Kidney glomerular epithelial cell (primary cell): ENCODE measurements at regions not wholly inside any gene's neighbourhood (a gene's known extent, or its start where the extent isn't known, plus 50 kb on each side); places are given as distances from the start of the nearest gene placed in this dataset.
"Not testable (repeated sequence)": the region's sequence is repeated elsewhere in the genome, so short reads cannot be mapped to it uniquely, and the experiment has no call there.

Experiments
- DNase-seq: peaks from one replicate; lab custom pipeline; 2025; lab: John Stamatoyannopoulos, UW

- no peak for DNase-seq
Observed at GRCh38 chr7:19376538-19376937, 231.3 kb upstream of the FERD3L start.

DNA sequence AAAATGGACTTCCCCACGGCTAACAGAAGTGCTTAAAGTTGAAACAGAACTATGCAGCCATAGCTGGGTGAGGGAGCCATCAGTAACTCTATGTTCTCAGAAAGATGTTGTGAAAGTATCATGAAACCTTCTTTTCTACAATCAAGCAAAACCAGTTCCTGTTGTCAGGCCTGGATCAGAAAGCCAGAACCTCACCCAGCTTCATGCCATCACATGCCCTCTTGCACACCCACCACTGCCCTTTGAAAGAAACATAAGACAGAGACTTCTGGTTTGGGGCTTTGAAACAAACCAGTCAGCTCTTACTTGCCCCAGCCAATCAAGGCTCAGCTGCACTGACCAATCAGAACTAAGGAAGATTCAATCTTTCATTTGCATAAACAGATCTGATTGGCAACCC is 230.8 kb upstream of the FERD3L start:
- no peak for DNase-seq

DNA sequence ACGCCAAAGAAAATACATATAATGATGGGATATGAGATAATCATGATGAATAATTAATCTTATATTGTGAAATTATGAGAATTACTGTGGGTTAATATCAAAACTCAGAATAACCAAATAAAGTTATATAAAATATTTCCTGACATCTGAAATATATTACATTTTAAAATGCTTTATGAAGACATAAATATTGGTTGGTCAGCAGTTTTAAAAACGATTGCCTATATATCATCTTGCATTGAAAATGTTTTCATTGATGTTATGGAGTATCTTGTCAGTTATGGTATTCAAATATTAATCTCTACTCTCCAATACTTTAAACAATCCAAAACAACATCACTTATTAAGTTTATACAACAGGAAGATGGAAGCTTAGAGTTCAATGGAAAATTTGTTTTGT is 228.1 kb upstream of the FERD3L start:
- no peak for DNase-seq

- DNase-seq, result no peak
Observed at GRCh38 chr7:19369806-19370205, 224.6 kb upstream of the FERD3L start.

DNA sequence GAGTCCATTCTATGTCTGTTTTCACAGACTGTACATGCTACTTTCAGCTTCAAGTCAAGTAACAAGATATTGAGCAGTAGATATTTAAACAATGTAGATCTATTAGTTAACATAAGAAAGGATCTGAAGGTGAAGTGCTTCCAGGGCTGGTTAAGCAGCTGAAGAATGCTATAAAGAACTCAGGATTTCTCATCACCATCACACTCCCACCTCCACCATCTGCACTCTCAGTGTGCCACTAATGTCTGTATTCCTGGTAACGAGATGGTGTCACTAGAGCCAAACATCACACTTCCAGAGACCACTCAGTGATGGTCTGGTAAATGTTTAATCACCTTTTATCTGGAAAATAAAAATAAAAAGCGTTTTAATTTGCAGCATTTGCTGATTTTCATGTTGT is 224.0 kb upstream of the FERD3L start:
- DNase-seq, result no peak

DNA sequence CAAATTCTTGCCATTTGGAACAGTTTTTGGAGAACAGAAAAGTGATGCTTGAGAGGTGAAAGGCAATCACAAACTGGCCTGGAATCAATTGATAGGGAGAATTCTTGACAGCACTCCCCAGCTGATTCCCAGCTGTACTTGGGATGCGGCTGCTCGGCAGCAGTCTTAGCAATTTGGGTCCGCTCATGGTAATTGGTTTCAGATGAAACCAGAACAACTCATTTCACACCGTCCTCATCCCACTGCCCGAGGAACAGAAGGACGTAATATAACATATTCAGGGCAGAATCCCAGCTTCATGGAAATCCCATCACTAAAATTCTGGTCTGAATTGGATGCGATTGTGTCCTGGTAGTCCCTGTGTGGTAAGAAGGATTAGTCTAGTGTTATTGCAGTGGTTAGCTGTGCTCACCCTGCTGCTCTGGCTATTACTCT is 223.3 kb upstream of the FERD3L start:
- no peak for DNase-seq

- DNase-seq, result no peak
Observed at GRCh38 chr7:19364950-19365349, 219.7 kb upstream of the FERD3L start.

DNA sequence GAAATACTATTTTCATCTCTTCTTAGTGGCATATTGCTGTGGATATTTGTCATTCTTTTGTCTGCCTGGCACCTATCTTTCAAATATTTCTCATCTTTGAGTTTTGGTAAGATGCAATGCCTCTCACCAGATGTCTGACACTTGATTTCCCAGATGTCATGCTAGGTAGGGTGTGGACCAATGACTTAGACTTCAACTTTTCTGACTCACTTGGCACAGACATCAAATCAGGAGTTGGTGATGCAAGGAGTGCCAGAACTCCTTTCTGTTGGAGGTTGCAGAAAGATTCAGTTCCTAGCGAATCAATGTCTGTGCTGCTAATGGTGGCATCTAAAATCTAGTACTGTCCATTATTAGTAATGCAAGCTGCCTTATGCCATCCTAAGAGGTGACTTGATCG is 216.9 kb upstream of the FERD3L start:
- DNase-seq, result no peak

GRCh38 chr7:19353180-19353579 is 208.0 kb upstream of the FERD3L start:
- DNase-seq, result no peak

DNA sequence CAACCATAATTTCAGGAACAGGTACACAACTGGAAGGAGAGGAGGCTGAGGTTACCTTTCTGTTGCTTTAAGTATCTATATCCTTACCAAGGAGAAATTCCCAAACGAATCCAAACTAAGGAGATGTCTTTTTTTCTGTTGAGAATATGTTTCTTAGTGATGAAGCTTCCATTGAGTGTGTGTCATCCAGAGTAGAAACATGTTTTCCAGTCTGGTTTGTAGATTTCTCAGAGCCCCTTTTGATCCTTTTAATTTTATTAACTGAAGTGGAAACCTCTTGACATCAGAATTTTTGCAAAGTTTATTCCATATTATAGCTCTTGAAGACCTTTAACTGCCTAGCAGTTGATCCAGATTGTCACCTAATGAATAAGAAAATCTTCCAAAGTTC is 207.1 kb upstream of the FERD3L start:
- DNase-seq, result no peak

- DNase-seq, result no peak
Observed at GRCh38 chr7:19351341-19352304, 206.4 kb upstream of the FERD3L start.

DNA sequence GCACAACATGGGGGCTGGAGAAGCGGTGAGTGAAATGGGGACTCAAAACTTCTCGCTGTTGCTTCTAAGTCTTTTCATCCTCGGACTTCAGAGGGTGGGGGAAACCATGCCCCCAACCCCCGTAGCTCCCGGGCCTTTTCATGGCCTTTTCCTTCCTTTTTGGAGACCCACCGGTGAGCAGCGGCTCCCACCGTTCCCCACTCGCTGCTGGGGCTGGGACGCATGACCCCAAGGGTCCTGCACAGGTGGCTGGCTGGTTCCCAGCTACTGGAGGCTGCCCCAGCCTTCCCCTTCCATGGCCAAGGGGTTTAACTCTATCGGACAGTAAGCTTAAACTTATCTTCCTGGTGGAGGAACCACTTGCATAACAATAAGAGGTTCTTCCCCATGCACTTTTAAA is 194.3 kb upstream of the FERD3L start:
- DNase-seq, result no peak

DNA sequence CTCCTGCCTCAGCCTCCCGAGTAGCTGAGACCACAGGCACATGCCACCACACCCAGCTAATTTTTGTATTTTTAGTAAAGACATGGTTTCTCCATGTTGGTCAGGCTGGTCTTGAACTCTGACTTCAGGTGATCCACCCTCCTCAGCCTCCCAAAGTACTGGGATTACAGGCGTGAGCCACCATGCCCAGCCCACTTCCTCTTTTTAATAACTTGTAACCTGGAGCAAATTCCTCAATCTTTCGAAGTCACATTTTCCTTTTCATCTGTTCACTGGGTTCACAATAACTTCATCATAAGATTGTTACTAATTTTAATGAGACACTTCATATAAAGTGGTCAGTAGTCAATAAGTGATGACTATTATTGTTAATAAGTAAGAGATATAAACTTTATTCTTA is 193.3 kb upstream of the FERD3L start:
- not testable (repeated sequence) for DNase-seq

- no peak for DNase-seq
Observed at GRCh38 chr7:19336836-19337383, 191.7 kb upstream of the FERD3L start.

DNA sequence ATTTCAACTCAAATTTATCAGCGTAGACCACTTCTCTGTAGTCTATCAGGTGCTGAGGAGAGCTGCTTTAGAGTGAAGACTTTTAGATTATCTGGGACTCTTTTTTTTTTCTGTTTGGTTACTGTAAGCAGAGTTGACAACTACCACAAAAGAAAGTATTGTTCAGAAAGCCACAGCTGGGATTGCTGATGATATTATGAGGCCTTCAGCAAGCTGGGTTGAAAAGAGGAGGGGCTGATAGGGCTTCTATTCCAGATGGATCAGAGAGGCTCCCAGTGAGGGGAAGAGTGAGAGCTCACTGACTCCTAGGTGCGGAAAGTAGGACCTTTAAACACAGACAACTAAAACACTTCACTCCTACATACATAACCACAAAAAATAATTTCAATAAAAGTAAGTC is 188.5 kb upstream of the FERD3L start:
- DNase-seq, result no peak

GRCh38 chr7:19327018-19327417 is 181.8 kb upstream of the FERD3L start:
- no peak for DNase-seq

DNA sequence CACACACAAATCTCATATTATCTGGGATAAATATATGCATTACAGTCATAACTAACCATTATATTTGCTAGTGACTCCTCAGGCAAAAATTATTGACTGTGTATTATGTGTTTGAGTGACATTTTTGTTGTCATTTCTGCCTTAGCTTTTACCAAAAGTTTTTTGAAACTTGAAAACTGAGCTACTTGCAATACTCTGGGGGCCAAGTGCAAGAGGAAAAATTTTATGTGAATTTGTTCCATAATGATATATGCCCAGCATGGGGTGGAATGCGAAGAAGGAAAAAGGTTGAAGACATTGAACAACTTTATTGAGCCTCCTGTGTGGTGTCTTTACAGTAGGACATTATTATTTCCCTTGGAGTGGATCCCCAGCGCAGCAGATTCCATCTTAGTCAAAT is 176.8 kb upstream of the FERD3L start:
- no peak for DNase-seq

GRCh38 chr7:19318287-19318686 is 173.1 kb upstream of the FERD3L start:
- no peak for DNase-seq

- DNase-seq, result no peak
Observed at GRCh38 chr7:19317461-19317860, 172.2 kb upstream of the FERD3L start.

GRCh38 chr7:19312416-19312815 is 167.2 kb upstream of the FERD3L start:
- DNase-seq, result no peak

- no peak for DNase-seq
Observed at GRCh38 chr7:19307554-19307953, 162.3 kb upstream of the FERD3L start.

DNA sequence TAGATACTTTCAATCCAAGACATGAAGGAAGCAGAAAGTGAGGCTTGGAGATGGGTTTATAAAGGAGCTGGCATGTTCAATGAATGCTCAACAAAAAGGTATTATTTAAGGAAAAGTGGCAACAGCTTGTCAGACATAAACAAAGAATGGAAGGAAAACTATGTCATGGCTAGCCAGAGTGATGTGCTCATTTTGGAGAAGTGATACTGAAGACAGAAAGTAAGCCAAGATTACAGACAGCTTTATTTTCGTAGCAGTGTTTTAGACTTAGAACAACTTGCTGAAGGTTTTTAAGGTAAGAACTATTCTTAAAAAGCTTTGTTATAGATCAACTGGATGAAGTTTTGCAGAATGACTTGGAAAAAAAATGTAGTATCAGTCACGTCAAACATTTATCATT is 160.5 kb upstream of the FERD3L start:
- no peak for DNase-seq

- no peak for DNase-seq
Observed at GRCh38 chr7:19304086-19304485, 158.9 kb upstream of the FERD3L start.

DNA sequence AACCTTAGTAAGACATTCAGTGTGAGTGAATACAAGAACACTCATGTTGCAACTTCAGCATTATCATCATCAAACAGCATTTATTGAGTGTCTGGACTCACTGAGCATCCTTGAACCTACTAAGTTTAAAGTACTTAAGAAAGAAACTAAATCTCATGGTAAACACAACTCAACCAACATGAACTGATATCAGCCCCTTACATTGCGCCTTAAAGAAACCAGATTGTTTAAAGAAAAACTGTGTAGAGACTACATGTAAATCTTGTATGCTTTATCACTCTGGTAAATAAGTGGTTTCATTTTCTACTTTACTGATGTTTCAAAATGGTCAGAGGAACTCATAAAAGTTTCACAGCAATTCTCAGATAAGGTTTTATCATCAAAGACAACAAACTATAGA is 157.5 kb upstream of the FERD3L start:
- DNase-seq, result no peak
